DOHH2 (cell line): ENCODE measurements at regions not wholly inside any gene's neighbourhood (a gene's known extent, or its start where the extent isn't known, plus 50 kb on each side); places are given as distances from the start of the nearest gene placed in this dataset.

ENCODE experiments used
- H3F3A ChIP-seq: fragments of 200-600 bp; sonication (generic), shearing (Covaris generic); 2 replicates; pipeline ENCODE4 v1.6.0; 2016; ENCODE audit warnings: antibody characterized with exemption, mild to moderate bottlenecking; ENCODE audit not compliant: control insufficient read depth, insufficient read depth
- H3K27ac ChIP-seq: fragments of 200-600 bp; sonication (generic); 2 replicates; pipeline ENCODE4 v1.5.1; 2014; ENCODE audit warnings: low read depth, mild to moderate bottlenecking, low read length, moderate library complexity
- H3K27me3 ChIP-seq: fragments of 200-600 bp; sonication (generic); 2 replicates; pipeline ENCODE4 v1.6.1; 2014; ENCODE audit warnings: mild to moderate bottlenecking, low read length, mixed read lengths; ENCODE audit not compliant: control insufficient read depth
- H3K36me3 ChIP-seq: fragments of 200-600 bp; sonication (generic); 2 replicates; pipeline ENCODE4 v1.6.1; 2014; ENCODE audit warnings: mild to moderate bottlenecking, low read length, moderate library complexity, mixed read lengths; ENCODE audit not compliant: control insufficient read depth
- H3K4me1 ChIP-seq: fragments of 200-600 bp; sonication (generic); 2 replicates; pipeline ENCODE4 v1.6.1; 2014; ENCODE audit warnings: mild to moderate bottlenecking, low read length, mixed read lengths; ENCODE audit not compliant: control insufficient read depth
- H3K4me2 ChIP-seq: fragments of 200-600 bp; sonication (generic); 2 replicates; pipeline ENCODE4 v1.6.0; 2014; ENCODE audit warnings: mild to moderate bottlenecking, low read length, moderate library complexity
- H3K4me3 ChIP-seq: fragments of 200-600 bp; sonication (generic); 2 replicates; pipeline ENCODE4 v1.5.1; 2014; ENCODE audit warnings: mild to moderate bottlenecking, low read length, mixed read lengths
- H3K79me2 ChIP-seq: fragments of 200-600 bp; sonication (generic); 2 replicates; pipeline ENCODE4 v1.6.1; 2014; ENCODE audit warnings: mild to moderate bottlenecking, low read length, mixed read lengths; ENCODE audit not compliant: control insufficient read depth
- H3K9me2 ChIP-seq: fragments of 200-600 bp; sonication (generic); replicated peaks from 2 replicates; pipeline ENCODE4 v1.6.1; 2014; ENCODE audit warnings: mild to moderate bottlenecking, low read length, mixed read lengths; ENCODE audit not compliant: control insufficient read depth
- H3K9me3 ChIP-seq: fragments of 200-600 bp; sonication (generic); 2 replicates; pipeline ENCODE4 v1.6.1; 2014; ENCODE audit warnings: antibody characterized with exemption, low read length, mixed read lengths; ENCODE audit not compliant: control insufficient read depth, insufficient read depth
- H4K20me1 ChIP-seq: fragments of 200-600 bp; sonication (generic); 2 replicates; pipeline ENCODE4 v1.6.0; 2014; ENCODE audit warnings: low read depth, mild to moderate bottlenecking, antibody characterized with exemption, low read length, moderate library complexity; ENCODE audit not compliant: control insufficient read depth, insufficient read depth
- CTCF ChIP-seq: fragments of 200-600 bp; sonication (generic); IDR thresholded peaks from one replicate; pipeline ENCODE4 v1.5.1; 2014; ENCODE audit warnings: antibody characterized with exemption, mild to moderate bottlenecking, low read depth, low read length; ENCODE audit not compliant: poor library complexity, severe bottlenecking
- EZH2phosphoT487 ChIP-seq: fragments of 200-600 bp; sonication (generic); IDR thresholded peaks from 2 replicates; pipeline ENCODE4 v1.6.1; 2017; ENCODE audit warnings: borderline replicate concordance, mild to moderate bottlenecking, antibody characterized with exemption, low read length, moderate library complexity, mixed read lengths

- no peak for TF ChIP-seq EZH2phosphoT487
- no peak overlapping the region for H3K4me3 ChIP-seq
- no peak overlapping the region for H3K27ac ChIP-seq
- no peaks in the 10 kb centered on the region for H3K4me1 ChIP-seq
- no peaks in the 10 kb centered on the region for H3F3A ChIP-seq
- H4K20me1 ChIP-seq: no peaks in the 10 kb centered on the region
- no peaks in the 10 kb centered on the region for H3K79me2 ChIP-seq
- peaks cover 22% of the 10 kb centered on the region for H3K9me3 ChIP-seq
- H3K27me3 ChIP-seq: no peaks in the 10 kb centered on the region; the same call in 1 of the 2 replicates
- no peaks in the 10 kb centered on the region for H3K9me2 ChIP-seq
- no peak overlapping the region for H3K4me2 ChIP-seq
- H3K36me3 ChIP-seq: no peaks in the 10 kb centered on the region
Observed at GRCh38 chr10:90136731-90137316, 435.4 kb downstream of the KIF20B start.

- no peaks in the 10 kb centered on the region for H3K4me1 ChIP-seq
- no peak for TF ChIP-seq EZH2phosphoT487
- peak; percentile 60 for TF ChIP-seq CTCF
- H3K4me2 ChIP-seq: no peak overlapping the region
- H3K9me3 ChIP-seq: peaks cover 18% of the 10 kb centered on the region
- no peak overlapping the region for H3K4me3 ChIP-seq
- no peak overlapping the region for H3K27ac ChIP-seq
- no peaks in the 10 kb centered on the region for H4K20me1 ChIP-seq
- no peaks in the 10 kb centered on the region for H3K36me3 ChIP-seq
- no peaks in the 10 kb centered on the region; the same call in 1 of the 2 replicates for H3K27me3 ChIP-seq
- no peaks in the 10 kb centered on the region for H3F3A ChIP-seq
- H3K79me2 ChIP-seq: no peaks in the 10 kb centered on the region
- H3K9me2 ChIP-seq: no peaks in the 10 kb centered on the region
Observed at GRCh38 chr10:90138844-90139243, 437.5 kb downstream of the KIF20B start.

- H3K4me1 ChIP-seq: no peaks in the 10 kb centered on the region
- TF ChIP-seq CTCF: no peak
- no peak for TF ChIP-seq EZH2phosphoT487
Observed at GRCh38 chr10:90141791-90142190, 440.4 kb downstream of the KIF20B start.

GRCh38 chr10:90143937-90144336 lies 442.5 kb downstream of the KIF20B start:
- Histone ChIP-seq H3F3A (no peaks in the 10 kb centered on the region), H3K27ac (no peak overlapping the region), H3K27me3 (no peaks in the 10 kb centered on the region; the same call in 1 of the 2 replicates), H3K4me2 (no peak overlapping the region), H3K9me2 (no peaks in the 10 kb centered on the region), H3K79me2 (no peaks in the 10 kb centered on the region), H3K4me3 (no peak overlapping the region), H3K36me3 (no peaks in the 10 kb centered on the region), H4K20me1 (no peaks in the 10 kb centered on the region), H3K9me3 (no peaks in the 10 kb centered on the region), H3K4me1 (no peaks in the 10 kb centered on the region)
- TF ChIP-seq CTCF (no peak), EZH2phosphoT487 (no peak)

More at GRCh38 chr10:90141791-90142190, 440.4 kb downstream of the KIF20B start:
- H3K27ac ChIP-seq: no peak overlapping the region
- no peaks in the 10 kb centered on the region for H4K20me1 ChIP-seq
- H3F3A ChIP-seq: no peaks in the 10 kb centered on the region
- H3K9me2 ChIP-seq: no peaks in the 10 kb centered on the region
- H3K79me2 ChIP-seq: no peaks in the 10 kb centered on the region
- peaks cover 5% of the 10 kb centered on the region for H3K9me3 ChIP-seq
- no peak overlapping the region for H3K4me3 ChIP-seq
- no peaks in the 10 kb centered on the region for H3K36me3 ChIP-seq
- H3K4me2 ChIP-seq: no peak overlapping the region
- no peaks in the 10 kb centered on the region; the same call in 1 of the 2 replicates for H3K27me3 ChIP-seq
